Right atrium auricular region (tissue), 2 donors: ENCODE measurements at regions not wholly inside any gene's neighbourhood (a gene's known extent, or its start where the extent isn't known, plus 50 kb on each side); places are given as distances from the start of the nearest gene placed in this dataset.

ENCODE experiments used
- DNase-seq: peaks from one replicate; pipeline ENCODE4 v3.0.0-alpha.2; 2019; ENCODE audit warnings: low spot score
- H3K27ac ChIP-seq, 2 donors: fragments of 200-600 bp; sonication (generic); 1 replicate in 1 of 2; 2 replicates in 1 of 2; pipeline ENCODE4 v1.5.1; 2016 to 2019
- H3K27me3 ChIP-seq, 2 donors: fragments of 200-600 bp; sonication (generic); one replicate each; pipeline versions ENCODE4 v1.5.1 to v1.6.0; 2017 to 2019
- H3K36me3 ChIP-seq: fragments of 200-600 bp; sonication (generic); one replicate; pipeline ENCODE4 v1.5.1; 2016
- H3K4me1 ChIP-seq, 2 donors: fragments of 200-600 bp; sonication (generic); one replicate each; pipeline versions ENCODE4 v1.5.1 to v1.6.0; 2017 to 2019
- H3K4me3 ChIP-seq, 2 donors: fragments of 200-600 bp; sonication (generic); 1 replicate in 1 of 2; 2 replicates in 1 of 2; pipeline ENCODE4 v1.5.1; 2017 to 2019; ENCODE audit warnings: mild to moderate bottlenecking in 1 of 2, moderate library complexity in 1 of 2
- H3K9me3 ChIP-seq, 2 donors: fragments of 200-600 bp; sonication (generic); one replicate each; pipeline ENCODE4 v1.5.1; 2019
- CTCF ChIP-seq, 2 donors: fragments of 200-600 bp; sonication (generic); IDR thresholded peaks; one replicate each; pipeline ENCODE4 v1.5.1; 2019; ENCODE audit warnings: antibody characterized with exemption in 2 of 2

GRCh38 chr4:111880116-111880515 is 265.1 kb upstream of the FAM241A start:
- Histone ChIP-seq H3K36me3 (no peaks in the 10 kb centered on the region), H3K27ac (no peak overlapping the region), H3K4me1 (no peaks in the 10 kb centered on the region), H3K9me3 (no peaks in the 10 kb centered on the region), H3K27me3 (no peaks in the 10 kb centered on the region), H3K4me3 (no peak overlapping the region)
- TF ChIP-seq CTCF (IDR thresholded peaks at IDR 0.05), result no peak
- no peak for DNase-seq

GRCh38 chr4:111883557-111883999 is 261.7 kb upstream of the FAM241A start:
- no peak for DNase-seq
- no peak for TF ChIP-seq CTCF (IDR thresholded peaks at IDR 0.05)
- Histone ChIP-seq H3K4me3 (no peak overlapping the region), H3K36me3 (no peaks in the 10 kb centered on the region), H3K4me1 (no peaks in the 10 kb centered on the region), H3K27me3 (no peaks in the 10 kb centered on the region), H3K27ac (no peak overlapping the region), H3K9me3 (no peaks in the 10 kb centered on the region)

GRCh38 chr4:111890412-111890811 is 254.8 kb upstream of the FAM241A start:
- no peak for DNase-seq
- peaks cover 5 to 15% of the 10 kb centered on the region in 2 donors for H3K9me3 ChIP-seq
- H3K4me3 ChIP-seq, result no peak overlapping the region
- H3K4me1 ChIP-seq, result no peaks in the 10 kb centered on the region
- H3K36me3 ChIP-seq, result no peaks in the 10 kb centered on the region
- no peak overlapping the region for H3K27ac ChIP-seq
- H3K27me3 ChIP-seq, result no peaks in the 10 kb centered on the region
- no peak for TF ChIP-seq CTCF (IDR thresholded peaks at IDR 0.05)

GRCh38 chr4:111905511-111905910 is 239.7 kb upstream of the FAM241A start:
- H3K27me3 ChIP-seq, result no peaks in the 10 kb centered on the region
- no peaks in the 10 kb centered on the region for H3K9me3 ChIP-seq
- no peak overlapping the region for H3K4me3 ChIP-seq
- H3K4me1 ChIP-seq, result no peaks in the 10 kb centered on the region
- DNase-seq, result no peak
- H3K27ac ChIP-seq, result no peak overlapping the region
- no peaks in the 10 kb centered on the region for H3K36me3 ChIP-seq
- TF ChIP-seq CTCF (IDR thresholded peaks at IDR 0.05), result no peak

GRCh38 chr4:111919639-111920038 is 225.6 kb upstream of the FAM241A start:
- no peaks in the 10 kb centered on the region for H3K27me3 ChIP-seq
- no peak overlapping the region for H3K27ac ChIP-seq
- H3K4me1 ChIP-seq, result no peaks in the 10 kb centered on the region
- H3K36me3 ChIP-seq, result no peaks in the 10 kb centered on the region
- TF ChIP-seq CTCF (IDR thresholded peaks at IDR 0.05), result no peak
- no peak for DNase-seq
- no peak overlapping the region for H3K4me3 ChIP-seq
- no peaks in the 10 kb centered on the region for H3K9me3 ChIP-seq

GRCh38 chr4:111921714-111922113 is 223.5 kb upstream of the FAM241A start:
- no peak for TF ChIP-seq CTCF (IDR thresholded peaks at IDR 0.05)

More at GRCh38 chr4:111921714-111922113, 223.5 kb upstream of the FAM241A start:
- Histone ChIP-seq H3K9me3 (no peaks in the 10 kb centered on the region), H3K27me3 (no peaks in the 10 kb centered on the region), H3K27ac (no peak overlapping the region), H3K4me1 (no peaks in the 10 kb centered on the region), H3K36me3 (no peaks in the 10 kb centered on the region), H3K4me3 (no peak overlapping the region)
- DNase-seq, result no peak
